AG04449 (cell line): ENCODE measurements at regions not wholly inside any gene's neighbourhood (a gene's known extent, or its start where the extent isn't known, plus 50 kb on each side); places are given as distances from the start of the nearest gene placed in this dataset.

Experiments used
- CTCF ChIA-PET: fragments of 350-600 bp; formaldehyde crosslinking; extraction: SDS; loops from one replicate; lab custom pipeline; 2021; ENCODE audit warnings: antibody characterized with exemption; lab: Yijun Ruan, JAX
- POLR2A ChIA-PET: fragments of 400-600, 350-600 bp; formaldehyde crosslinking; extraction: SDS; loops from one replicate; lab custom pipeline; 2020; ENCODE audit warnings: antibody characterized with exemption, inconsistent platforms; lab: Yijun Ruan, JAX
- DNase-seq: peaks from one replicate; pipeline ENCODE4 v3.0.0-alpha.2; 2010; ENCODE audit warnings: low read depth, low spot score
- H3K4me3 ChIP-seq: 2 replicates; pipeline ENCODE4 v1.5.1; 2011; ENCODE audit warnings: low read depth, mild to moderate bottlenecking, control low read depth, low read length
- TF ChIP-seq, protein P1 (sequence below): IDR thresholded peaks from one replicate; pipeline ENCODE4 v1.5.1; 2011; ENCODE audit warnings: mild to moderate bottlenecking, moderate library complexity, low read length, control low read depth, inconsistent platforms; ENCODE audit not compliant: insufficient read depth; ENCODE audit errors: missing control alignments

DNA sequence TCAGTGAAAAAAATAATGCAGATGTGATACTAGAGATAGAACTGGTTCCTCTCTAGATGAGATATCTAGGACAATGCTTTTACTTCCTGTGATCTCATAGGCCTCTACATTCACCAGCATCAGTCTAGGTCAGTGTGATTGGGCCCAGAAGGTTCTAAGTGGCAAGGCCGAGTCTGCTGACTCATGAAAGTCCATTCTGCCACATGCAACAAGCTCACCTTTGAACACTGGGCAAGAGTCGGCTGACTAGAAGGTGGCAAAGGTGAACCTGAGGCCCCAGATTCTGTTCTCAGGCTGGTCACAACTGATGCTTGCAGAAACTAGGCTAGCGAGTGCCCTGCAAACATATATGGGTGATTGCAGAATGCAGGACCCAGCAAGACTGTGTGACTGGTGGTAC, 105.7 kb upstream of the PLXNA4 start:
- no peak for DNase-seq
- TF ChIP-seq, protein P1, sequence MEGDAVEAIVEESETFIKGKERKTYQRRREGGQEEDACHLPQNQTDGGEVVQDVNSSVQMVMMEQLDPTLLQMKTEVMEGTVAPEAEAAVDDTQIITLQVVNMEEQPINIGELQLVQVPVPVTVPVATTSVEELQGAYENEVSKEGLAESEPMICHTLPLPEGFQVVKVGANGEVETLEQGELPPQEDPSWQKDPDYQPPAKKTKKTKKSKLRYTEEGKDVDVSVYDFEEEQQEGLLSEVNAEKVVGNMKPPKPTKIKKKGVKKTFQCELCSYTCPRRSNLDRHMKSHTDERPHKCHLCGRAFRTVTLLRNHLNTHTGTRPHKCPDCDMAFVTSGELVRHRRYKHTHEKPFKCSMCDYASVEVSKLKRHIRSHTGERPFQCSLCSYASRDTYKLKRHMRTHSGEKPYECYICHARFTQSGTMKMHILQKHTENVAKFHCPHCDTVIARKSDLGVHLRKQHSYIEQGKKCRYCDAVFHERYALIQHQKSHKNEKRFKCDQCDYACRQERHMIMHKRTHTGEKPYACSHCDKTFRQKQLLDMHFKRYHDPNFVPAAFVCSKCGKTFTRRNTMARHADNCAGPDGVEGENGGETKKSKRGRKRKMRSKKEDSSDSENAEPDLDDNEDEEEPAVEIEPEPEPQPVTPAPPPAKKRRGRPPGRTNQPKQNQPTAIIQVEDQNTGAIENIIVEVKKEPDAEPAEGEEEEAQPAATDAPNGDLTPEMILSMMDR = no peak
- POLR2A ChIA-PET = no interaction called here
- no peak overlapping the region for H3K4me3 ChIP-seq
- CTCF ChIA-PET = no interaction called here

DNA sequence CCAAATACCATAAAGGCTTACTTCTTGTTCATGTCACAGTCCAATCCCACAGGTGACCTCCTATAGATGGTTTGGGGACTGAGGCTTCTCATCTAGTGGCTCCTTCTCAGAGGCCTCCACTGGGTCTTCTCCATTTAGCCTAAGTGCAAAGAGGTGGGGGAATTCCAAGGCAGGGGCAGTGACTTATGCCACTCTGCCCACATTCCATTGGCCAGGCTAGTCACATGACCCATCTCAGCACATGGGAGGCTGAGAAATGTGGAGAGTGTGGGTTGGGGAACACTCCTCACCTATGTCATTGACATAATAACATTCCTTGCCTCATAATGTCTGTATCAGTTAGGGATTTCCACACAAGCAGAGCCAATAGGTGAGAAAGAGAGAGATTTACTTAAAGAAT, 104.3 kb upstream of the PLXNA4 start:
- ChIA-PET CTCF (no interaction called here), POLR2A (no interaction called here)
- no peak for DNase-seq
- TF ChIP-seq, protein P1 = no peak
- no peak overlapping the region for H3K4me3 ChIP-seq

DNA sequence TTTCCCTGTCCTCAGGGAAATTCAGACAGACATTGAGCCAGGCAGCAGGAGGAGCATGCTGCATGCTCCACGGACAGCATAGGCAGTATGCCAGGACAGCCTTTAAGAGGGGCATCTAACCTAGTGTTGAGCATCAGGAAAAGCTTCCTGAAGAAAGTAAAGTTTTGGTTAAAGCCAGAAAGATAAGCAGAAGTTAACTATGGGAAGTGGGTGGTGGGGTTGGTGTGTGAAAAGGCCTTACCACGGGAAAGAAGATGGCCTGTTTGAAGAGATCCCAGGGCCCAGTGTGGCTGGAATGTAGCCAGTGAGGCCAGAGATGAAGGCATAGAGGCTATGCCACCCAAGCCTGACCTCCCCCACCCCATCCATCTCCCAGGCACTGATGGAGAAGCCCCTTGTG, 102.4 kb upstream of the PLXNA4 start:
- POLR2A ChIA-PET = no interaction called here
- DNase-seq = no peak
- TF ChIP-seq, protein P1 = no peak
- CTCF ChIA-PET = no interaction called here
- no peak overlapping the region for H3K4me3 ChIP-seq

DNA sequence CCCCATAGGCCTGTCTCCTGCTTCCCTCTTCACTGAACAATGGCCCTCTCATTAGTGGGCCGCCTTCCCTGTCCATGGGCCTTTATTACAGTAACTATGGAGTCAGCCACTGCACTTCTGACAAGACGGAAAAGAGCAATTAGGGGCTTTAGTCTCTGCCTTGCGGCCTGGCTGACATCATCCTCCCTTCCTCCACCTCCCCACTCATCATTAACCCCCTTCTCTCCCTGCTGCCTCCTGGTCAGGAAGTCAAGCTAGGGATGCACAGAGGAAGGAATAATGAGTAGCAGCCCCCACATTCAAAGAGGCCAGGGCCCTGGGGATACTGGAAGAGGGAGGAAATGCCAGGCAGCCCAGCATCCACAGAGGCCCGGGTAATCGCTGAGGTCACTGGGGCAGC, 101.6 kb upstream of the PLXNA4 start:
- CTCF ChIA-PET = no interaction called here
- POLR2A ChIA-PET = no interaction called here
- no peak for DNase-seq
- TF ChIP-seq, protein P1 = no peak
- H3K4me3 ChIP-seq = no peak overlapping the region

DNA sequence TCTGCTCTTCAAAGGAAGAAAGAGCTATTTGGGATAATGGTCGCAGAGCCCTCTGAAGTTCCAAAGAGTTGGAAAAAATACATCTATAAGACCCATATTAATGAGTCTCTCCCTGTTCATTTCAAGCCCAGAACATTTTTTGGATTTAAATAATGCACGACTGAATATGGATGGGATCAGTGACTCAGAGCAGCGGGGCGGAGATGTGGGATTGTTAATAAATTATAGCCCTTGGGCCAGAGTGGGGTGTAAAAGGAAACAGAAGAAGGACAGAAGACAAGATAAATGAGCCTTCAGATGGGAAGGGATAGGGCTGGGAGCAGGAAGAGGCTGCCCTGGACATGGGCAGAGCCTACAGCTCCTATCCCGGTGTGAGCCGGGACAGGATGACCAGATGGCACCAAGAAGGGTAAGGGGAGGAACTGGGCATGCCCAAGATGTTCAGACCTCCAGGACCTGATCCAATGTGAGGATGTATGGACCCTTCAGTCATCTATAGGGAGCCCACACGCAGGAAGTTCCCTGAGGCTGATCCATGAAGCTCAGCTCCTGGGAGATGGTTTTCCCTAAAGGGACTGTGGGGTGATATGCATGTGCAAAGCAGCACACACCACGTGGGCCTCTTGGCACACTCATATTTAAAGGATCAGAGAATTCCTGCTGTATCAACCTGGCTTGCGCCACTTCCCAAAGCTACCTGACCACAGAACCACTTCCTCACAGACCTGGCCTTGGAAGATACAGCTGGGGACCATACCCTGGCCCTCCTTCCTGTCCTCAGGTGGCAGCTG, 96.1 kb upstream of the PLXNA4 start:
- POLR2A ChIA-PET = no interaction called here
- CTCF ChIA-PET = no interaction called here
- no peak for DNase-seq
- TF ChIP-seq, protein P1 = no peak
- H3K4me3 ChIP-seq = no peak overlapping the region

DNA sequence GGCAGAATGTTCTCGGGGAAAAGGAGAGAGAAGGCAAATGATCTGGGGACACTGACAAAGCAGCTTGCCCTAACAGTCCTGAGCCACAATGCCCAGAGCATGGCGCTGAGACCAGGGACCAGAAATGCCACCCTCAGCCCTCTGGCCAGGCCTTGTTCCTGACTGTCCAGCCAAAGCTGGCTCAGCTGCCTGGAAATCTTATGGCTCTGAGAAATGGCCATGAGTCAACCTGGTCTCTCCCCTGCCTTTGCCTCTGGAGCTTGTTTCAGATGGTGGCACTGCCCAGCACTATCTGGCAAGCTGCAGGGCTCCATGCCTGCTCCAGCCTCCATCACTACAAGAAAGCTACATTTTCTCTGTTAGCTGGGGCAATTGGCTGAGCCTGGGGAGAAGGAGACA, 90.5 kb upstream of the PLXNA4 start:
- POLR2A ChIA-PET = no interaction called here
- TF ChIP-seq, protein P1 = no peak
- no peak for DNase-seq
- H3K4me3 ChIP-seq = no peak overlapping the region
- CTCF ChIA-PET = interaction anchor here (1.0 to 2.8 kb wide), 2 partner anchors 8 to 12 kb away, joined by 3 to 21 read pairs; no protein-coding TSS in a partner anchor
